ENCODE measurements at regions not wholly inside any gene's neighbourhood (a gene's known extent, or its start where the extent isn't known, plus 50 kb on each side); places are given as distances from the start of the nearest gene placed in this dataset.

DNA sequence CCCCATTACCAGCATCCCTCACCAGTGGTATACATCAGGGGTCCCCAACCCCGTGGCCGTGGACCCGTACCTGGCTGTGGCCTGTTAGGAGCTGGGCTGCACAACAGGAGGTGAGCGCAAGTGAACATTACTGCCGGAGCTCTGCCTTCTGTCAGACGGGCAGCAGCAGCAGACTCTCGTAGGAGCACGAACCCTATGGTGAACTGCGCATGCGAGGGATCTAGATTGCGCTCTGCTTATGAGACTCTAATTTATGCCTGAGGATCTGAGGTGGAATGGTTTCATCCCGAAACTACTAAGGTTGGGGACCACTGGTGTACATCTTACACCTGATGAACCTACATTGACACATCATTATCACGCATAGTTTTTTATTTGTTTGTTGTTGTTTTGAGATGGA is 52.8 kb upstream of the DHX15 start:
- H3K4me3 ChIP-seq (replicated peaks; ENCODE audit: low read depth, low read length): no peak overlapping the region
- H3K36me3 ChIP-seq (ENCODE audit: control insufficient read depth, insufficient read depth, low read length): no peaks in the 10 kb centered on the region
- H3K27me3 ChIP-seq (replicated peaks; ENCODE audit: control insufficient read depth, insufficient read depth, low read length): no peaks in the 10 kb centered on the region
- no peak for DNase-seq (ENCODE audit: extremely low read depth, insufficient read length)
- TF ChIP-seq, protein P1, sequence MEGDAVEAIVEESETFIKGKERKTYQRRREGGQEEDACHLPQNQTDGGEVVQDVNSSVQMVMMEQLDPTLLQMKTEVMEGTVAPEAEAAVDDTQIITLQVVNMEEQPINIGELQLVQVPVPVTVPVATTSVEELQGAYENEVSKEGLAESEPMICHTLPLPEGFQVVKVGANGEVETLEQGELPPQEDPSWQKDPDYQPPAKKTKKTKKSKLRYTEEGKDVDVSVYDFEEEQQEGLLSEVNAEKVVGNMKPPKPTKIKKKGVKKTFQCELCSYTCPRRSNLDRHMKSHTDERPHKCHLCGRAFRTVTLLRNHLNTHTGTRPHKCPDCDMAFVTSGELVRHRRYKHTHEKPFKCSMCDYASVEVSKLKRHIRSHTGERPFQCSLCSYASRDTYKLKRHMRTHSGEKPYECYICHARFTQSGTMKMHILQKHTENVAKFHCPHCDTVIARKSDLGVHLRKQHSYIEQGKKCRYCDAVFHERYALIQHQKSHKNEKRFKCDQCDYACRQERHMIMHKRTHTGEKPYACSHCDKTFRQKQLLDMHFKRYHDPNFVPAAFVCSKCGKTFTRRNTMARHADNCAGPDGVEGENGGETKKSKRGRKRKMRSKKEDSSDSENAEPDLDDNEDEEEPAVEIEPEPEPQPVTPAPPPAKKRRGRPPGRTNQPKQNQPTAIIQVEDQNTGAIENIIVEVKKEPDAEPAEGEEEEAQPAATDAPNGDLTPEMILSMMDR (IDR thresholded peaks at IDR 0.05; ENCODE audit: insufficient read depth, low read length, poor library complexity, severe bottlenecking): no peak

DNA sequence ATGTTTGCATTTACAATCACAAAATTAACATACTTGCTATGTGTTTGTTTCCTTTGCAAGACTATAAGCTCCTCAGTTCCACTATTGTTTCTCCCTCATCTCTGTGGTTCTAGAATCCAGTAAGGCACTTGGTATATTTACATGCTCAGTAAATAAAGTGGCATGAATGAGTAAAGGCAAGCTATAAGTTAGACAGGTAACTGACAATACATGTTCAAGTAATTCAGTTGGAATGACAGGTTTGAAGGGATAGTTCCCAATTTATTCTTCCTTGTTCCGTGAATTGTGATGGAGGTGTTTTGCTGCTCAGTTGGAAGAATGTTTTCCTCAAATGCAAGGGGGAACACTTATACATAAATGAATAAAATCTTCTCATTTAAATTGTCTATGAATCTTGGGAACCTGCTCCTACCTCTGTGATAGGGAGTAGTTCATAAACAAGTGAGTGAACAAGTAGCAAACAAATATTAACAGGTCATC is 54.1 kb upstream of the DHX15 start:
- Histone ChIP-seq H3K4me3 (replicated peaks; ENCODE audit: low read depth, low read length) (no peak overlapping the region), H3K36me3 (ENCODE audit: control insufficient read depth, insufficient read depth, low read length) (no peaks in the 10 kb centered on the region), H3K27me3 (replicated peaks; ENCODE audit: control insufficient read depth, insufficient read depth, low read length) (no peaks in the 10 kb centered on the region)
- DNase-seq (ENCODE audit: extremely low read depth, insufficient read length): no peak
- TF ChIP-seq, protein P1 (IDR thresholded peaks at IDR 0.05; ENCODE audit: insufficient read depth, low read length, poor library complexity, severe bottlenecking): no peak

DNA sequence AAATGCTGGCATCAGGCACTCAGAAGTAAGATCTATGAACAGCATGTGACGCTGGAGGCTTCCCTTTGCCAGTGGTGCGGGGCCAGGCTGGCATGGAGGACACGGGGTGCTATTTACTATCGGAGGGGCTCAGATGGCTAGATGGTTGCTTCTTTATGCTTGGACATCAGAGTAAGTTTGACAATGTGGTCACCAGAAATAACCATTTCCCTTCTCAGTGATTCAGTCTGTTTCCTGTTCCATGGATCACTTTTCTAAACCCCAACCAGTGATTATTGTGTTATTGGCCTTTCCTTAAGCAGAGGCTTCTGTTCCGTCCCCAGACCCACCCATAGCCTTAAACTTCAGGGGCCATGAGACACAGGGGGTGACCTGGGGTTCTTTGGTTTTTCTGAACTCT is 55.4 kb upstream of the DHX15 start:
- DNase-seq (ENCODE audit: extremely low read depth, insufficient read length): no peak
- TF ChIP-seq, protein P1 (IDR thresholded peaks at IDR 0.05; ENCODE audit: insufficient read depth, low read length, poor library complexity, severe bottlenecking): no peak
- no peak overlapping the region for H3K4me3 ChIP-seq (replicated peaks; ENCODE audit: low read depth, low read length)
- H3K27me3 ChIP-seq (replicated peaks; ENCODE audit: control insufficient read depth, insufficient read depth, low read length): no peaks in the 10 kb centered on the region
- H3K36me3 ChIP-seq (ENCODE audit: control insufficient read depth, insufficient read depth, low read length): no peaks in the 10 kb centered on the region

DNA sequence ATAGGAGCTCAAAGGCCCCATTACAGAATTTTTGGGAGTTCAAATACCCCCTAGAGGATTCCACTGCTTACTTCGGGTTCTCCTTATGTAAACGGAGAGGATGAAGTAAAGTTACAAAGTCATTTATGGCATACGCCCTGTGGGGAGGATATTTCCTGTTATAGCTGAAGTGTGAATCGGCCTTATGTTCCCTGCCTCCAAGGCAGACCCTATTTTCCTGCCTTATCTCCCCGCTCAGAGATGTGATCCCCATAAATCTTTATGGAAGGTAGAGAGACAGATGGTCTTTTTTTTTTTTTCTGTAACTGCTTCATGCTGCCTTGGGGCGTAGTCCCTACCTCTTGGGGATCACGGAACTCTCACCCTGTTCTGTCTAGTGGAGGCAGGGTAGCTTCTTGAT is 56.0 kb upstream of the DHX15 start:
- H3K27me3 ChIP-seq (replicated peaks; ENCODE audit: control insufficient read depth, insufficient read depth, low read length): no peaks in the 10 kb centered on the region
- TF ChIP-seq, protein P1 (IDR thresholded peaks at IDR 0.05; ENCODE audit: insufficient read depth, low read length, poor library complexity, severe bottlenecking): no peak
- DNase-seq (ENCODE audit: extremely low read depth, insufficient read length): no peak
- H3K4me3 ChIP-seq (replicated peaks; ENCODE audit: low read depth, low read length): no peak overlapping the region
- no peaks in the 10 kb centered on the region for H3K36me3 ChIP-seq (ENCODE audit: control insufficient read depth, insufficient read depth, low read length)

DNA sequence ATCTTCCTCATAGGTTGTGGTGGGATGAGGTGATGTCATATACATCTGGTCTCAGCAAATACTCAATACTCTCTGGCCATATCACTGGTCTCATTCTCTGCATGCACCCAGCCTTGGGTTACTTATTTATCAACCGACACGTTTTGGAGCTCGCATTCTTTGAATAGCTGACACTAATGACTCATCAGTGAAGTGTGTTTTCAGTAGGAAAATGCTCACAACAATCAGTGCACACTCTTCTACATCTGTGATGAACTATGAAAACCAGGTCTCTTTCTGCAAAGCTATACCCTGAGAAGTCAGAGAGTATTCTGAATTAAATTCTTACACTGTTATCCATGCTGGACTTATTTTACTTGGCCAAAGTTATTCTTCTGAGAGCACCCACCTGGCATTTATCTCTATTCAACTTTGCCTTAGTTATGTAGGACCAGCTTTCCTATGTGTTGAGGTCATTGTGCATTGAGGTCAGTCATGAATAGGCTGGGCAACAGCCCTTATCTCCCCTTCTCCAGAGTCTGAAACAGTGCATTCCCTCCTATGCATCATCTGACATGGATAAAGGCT is 58.7 kb upstream of the DHX15 start:
- no peak for DNase-seq (ENCODE audit: extremely low read depth, insufficient read length)

More for the DNA sequence above, 58.7 kb upstream of the DHX15 start:
- Histone ChIP-seq H3K27me3 (replicated peaks; ENCODE audit: control insufficient read depth, insufficient read depth, low read length) (no peaks in the 10 kb centered on the region), H3K4me3 (replicated peaks; ENCODE audit: low read depth, low read length) (no peak overlapping the region), H3K36me3 (ENCODE audit: control insufficient read depth, insufficient read depth, low read length) (no peaks in the 10 kb centered on the region)
- TF ChIP-seq, protein P1 (IDR thresholded peaks at IDR 0.05; ENCODE audit: insufficient read depth, low read length, poor library complexity, severe bottlenecking): no peak
